Vagina (tissue), 2 donors: ENCODE measurements at regions not wholly inside any gene's neighbourhood (a gene's known extent, or its start where the extent isn't known, plus 50 kb on each side); places are given as distances from the start of the nearest gene placed in this dataset.

Experiments used
- CTCF ChIP-seq, 3 experiments: fragments of 450-650 bp in 2 of 3; fragments of 200-600 bp in 1 of 3; sonication (generic) in 1 of 3; IDR thresholded peaks; one replicate each; pipeline ENCODE4 v1.5.1; 2017 to 2019; ENCODE audit warnings: antibody characterized with exemption in 3 of 3, mild to moderate bottlenecking in 2 of 3, moderate library complexity in 2 of 3
- POLR2A ChIP-seq, 2 donors: fragments of 450-650 bp; IDR thresholded peaks; one replicate each; pipeline ENCODE4 v1.6.1; 2017; ENCODE audit warnings: antibody characterized with exemption in 2 of 2, mild to moderate bottlenecking in 2 of 2, moderate library complexity in 2 of 2

- TF ChIP-seq POLR2A (IDR thresholded peaks at IDR 0.05) (no peak), CTCF (IDR thresholded peaks at IDR 0.05) (no peak)
Observed at GRCh38 chr3:181330821-181331563, 341.5 kb upstream of the DNAJC19 start.
